Peyer's patch (tissue), 4 donors: ENCODE measurements at regions not wholly inside any gene's neighbourhood (a gene's known extent, or its start where the extent isn't known, plus 50 kb on each side); places are given as distances from the start of the nearest gene placed in this dataset.

Experiments used
- CTCF ChIP-seq, 6 experiments: fragments of 450-650 bp in 4 of 6; fragments of 200-600 bp in 2 of 6; sonication (generic) in 1 of 6; IDR thresholded peaks; one replicate each; pipeline ENCODE4 v1.5.1; 2017 to 2019; ENCODE audit warnings: antibody characterized with exemption in 6 of 6, mild to moderate bottlenecking in 3 of 6, moderate library complexity in 1 of 6
- POLR2A ChIP-seq, 2 donors: fragments of 450-650 bp; IDR thresholded peaks; one replicate each; pipeline ENCODE4 v1.5.1; 2017; ENCODE audit warnings: antibody characterized with exemption in 2 of 2, mild to moderate bottlenecking in 2 of 2, moderate library complexity in 2 of 2

DNA sequence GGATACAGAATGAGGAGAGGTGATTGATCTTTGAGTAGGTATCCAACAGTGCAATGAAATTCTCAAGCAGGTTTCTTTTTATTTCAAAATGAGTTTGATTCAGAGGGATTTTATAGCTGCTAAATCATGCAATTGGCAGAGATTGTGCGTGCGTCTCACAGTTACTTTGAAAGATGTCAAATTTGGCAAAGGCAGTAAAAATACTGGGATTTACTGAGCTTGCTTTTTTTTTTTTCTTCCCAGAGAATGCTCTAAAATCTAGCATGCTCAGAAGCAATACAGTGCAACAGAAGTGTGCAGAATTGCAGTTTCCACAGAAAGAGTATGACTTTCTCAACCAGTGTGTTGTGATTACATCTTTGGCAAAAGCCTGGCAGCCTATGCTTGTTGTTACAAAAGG lies 410.7 kb upstream of the GOT2 start:
- TF ChIP-seq CTCF (IDR thresholded peaks at IDR 0.05) (no peak), POLR2A (IDR thresholded peaks at IDR 0.05) (no peak)
